ENCODE measurements at regions not wholly inside any gene's neighbourhood (a gene's known extent, or its start where the extent isn't known, plus 50 kb on each side); places are given as distances from the start of the nearest gene placed in this dataset.

GRCh38 chr7:63077841-63078240 is 920.8 kb upstream of the ZNF722 start:
- TF ChIP-seq CTCF (conservative IDR thresholded peaks at IDR 0.05) (no peak), EZH2 (IDR thresholded peaks at IDR 0.05; ENCODE audit: low read depth) (no peak)
